ENCODE measurements at regions not wholly inside any gene's neighbourhood (a gene's known extent, or its start where the extent isn't known, plus 50 kb on each side); places are given as distances from the start of the nearest gene placed in this dataset.

DNA sequence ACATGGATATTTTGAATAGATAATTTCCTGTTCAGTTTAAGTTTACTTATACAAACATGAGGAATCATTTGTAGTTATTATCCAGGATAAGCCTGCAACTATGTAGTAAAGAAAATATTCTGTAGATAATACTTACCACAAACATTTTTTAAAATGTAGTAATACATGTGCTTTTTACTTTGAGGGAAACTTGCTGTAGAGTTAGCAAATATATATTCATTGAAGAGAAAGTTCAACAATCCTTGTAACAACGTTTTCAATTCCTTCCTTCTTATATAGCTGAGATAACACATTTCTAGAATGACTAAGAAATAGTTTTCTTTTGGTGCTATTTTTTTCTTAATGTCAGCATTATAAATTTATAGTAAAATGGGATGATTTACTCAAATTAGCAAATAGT is 664.6 kb upstream of the ADAMTS5 start (continued):
- TF ChIP-seq, protein P1, sequence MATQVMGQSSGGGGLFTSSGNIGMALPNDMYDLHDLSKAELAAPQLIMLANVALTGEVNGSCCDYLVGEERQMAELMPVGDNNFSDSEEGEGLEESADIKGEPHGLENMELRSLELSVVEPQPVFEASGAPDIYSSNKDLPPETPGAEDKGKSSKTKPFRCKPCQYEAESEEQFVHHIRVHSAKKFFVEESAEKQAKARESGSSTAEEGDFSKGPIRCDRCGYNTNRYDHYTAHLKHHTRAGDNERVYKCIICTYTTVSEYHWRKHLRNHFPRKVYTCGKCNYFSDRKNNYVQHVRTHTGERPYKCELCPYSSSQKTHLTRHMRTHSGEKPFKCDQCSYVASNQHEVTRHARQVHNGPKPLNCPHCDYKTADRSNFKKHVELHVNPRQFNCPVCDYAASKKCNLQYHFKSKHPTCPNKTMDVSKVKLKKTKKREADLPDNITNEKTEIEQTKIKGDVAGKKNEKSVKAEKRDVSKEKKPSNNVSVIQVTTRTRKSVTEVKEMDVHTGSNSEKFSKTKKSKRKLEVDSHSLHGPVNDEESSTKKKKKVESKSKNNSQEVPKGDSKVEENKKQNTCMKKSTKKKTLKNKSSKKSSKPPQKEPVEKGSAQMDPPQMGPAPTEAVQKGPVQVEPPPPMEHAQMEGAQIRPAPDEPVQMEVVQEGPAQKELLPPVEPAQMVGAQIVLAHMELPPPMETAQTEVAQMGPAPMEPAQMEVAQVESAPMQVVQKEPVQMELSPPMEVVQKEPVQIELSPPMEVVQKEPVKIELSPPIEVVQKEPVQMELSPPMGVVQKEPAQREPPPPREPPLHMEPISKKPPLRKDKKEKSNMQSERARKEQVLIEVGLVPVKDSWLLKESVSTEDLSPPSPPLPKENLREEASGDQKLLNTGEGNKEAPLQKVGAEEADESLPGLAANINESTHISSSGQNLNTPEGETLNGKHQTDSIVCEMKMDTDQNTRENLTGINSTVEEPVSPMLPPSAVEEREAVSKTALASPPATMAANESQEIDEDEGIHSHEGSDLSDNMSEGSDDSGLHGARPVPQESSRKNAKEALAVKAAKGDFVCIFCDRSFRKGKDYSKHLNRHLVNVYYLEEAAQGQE (IDR thresholded peaks at IDR 0.05; ENCODE audit: unreplicated experiment) = no peak
- TF ChIP-seq JUNB (IDR thresholded peaks at IDR 0.05; ENCODE audit: unreplicated experiment) = no peak
- TF ChIP-seq NANOG (IDR thresholded peaks at IDR 0.05; ENCODE audit: borderline replicate concordance) = no peak
- no peak for TF ChIP-seq EZH2phosphoT487 (IDR thresholded peaks at IDR 0.05; ENCODE audit: unreplicated experiment)
- no peak for TF ChIP-seq EZH2 (IDR thresholded peaks at IDR 0.05; ENCODE audit: low read depth, unreplicated experiment)
- TF ChIP-seq, protein P2, sequence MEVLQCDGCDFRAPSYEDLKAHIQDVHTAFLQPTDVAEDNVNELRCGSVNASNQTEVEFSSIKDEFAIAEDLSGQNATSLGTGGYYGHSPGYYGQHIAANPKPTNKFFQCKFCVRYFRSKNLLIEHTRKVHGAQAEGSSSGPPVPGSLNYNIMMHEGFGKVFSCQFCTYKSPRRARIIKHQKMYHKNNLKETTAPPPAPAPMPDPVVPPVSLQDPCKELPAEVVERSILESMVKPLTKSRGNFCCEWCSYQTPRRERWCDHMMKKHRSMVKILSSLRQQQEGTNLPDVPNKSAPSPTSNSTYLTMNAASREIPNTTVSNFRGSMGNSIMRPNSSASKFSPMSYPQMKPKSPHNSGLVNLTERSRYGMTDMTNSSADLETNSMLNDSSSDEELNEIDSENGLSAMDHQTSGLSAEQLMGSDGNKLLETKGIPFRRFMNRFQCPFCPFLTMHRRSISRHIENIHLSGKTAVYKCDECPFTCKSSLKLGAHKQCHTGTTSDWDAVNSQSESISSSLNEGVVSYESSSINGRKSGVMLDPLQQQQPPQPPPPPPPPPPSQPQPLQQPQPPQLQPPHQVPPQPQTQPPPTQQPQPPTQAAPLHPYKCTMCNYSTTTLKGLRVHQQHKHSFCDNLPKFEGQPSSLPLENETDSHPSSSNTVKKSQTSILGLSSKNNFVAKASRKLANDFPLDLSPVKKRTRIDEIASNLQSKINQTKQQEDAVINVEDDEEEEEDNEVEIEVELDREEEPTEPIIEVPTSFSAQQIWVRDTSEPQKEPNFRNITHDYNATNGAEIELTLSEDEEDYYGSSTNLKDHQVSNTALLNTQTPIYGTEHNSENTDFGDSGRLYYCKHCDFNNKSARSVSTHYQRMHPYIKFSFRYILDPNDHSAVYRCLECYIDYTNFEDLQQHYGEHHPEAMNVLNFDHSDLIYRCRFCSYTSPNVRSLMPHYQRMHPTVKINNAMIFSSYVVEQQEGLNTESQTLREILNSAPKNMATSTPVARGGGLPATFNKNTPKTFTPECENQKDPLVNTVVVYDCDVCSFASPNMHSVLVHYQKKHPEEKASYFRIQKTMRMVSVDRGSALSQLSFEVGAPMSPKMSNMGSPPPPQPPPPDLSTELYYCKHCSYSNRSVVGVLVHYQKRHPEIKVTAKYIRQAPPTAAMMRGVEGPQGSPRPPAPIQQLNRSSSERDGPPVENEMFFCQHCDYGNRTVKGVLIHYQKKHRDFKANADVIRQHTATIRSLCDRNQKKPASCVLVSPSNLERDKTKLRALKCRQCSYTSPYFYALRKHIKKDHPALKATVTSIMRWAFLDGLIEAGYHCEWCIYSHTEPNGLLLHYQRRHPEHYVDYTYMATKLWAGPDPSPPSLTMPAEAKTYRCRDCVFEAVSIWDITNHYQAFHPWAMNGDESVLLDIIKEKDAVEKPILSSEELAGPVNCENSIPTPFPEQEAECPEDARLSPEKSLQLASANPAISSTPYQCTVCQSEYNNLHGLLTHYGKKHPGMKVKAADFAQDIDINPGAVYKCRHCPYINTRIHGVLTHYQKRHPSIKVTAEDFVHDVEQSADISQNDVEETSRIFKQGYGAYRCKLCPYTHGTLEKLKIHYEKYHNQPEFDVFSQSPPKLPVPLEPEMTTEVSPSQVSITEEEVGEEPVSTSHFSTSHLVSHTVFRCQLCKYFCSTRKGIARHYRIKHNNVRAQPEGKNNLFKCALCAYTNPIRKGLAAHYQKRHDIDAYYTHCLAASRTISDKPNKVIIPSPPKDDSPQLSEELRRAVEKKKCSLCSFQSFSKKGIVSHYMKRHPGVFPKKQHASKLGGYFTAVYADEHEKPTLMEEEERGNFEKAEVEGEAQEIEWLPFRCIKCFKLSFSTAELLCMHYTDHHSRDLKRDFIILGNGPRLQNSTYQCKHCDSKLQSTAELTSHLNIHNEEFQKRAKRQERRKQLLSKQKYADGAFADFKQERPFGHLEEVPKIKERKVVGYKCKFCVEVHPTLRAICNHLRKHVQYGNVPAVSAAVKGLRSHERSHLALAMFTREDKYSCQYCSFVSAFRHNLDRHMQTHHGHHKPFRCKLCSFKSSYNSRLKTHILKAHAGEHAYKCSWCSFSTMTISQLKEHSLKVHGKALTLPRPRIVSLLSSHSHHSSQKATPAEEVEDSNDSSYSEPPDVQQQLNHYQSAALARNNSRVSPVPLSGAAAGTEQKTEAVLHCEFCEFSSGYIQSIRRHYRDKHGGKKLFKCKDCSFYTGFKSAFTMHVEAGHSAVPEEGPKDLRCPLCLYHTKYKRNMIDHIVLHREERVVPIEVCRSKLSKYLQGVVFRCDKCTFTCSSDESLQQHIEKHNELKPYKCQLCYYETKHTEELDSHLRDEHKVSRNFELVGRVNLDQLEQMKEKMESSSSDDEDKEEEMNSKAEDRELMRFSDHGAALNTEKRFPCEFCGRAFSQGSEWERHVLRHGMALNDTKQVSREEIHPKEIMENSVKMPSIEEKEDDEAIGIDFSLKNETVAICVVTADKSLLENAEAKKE (CRISPR knock-in tag; IDR thresholded peaks at IDR 0.05) = no peak

DNA sequence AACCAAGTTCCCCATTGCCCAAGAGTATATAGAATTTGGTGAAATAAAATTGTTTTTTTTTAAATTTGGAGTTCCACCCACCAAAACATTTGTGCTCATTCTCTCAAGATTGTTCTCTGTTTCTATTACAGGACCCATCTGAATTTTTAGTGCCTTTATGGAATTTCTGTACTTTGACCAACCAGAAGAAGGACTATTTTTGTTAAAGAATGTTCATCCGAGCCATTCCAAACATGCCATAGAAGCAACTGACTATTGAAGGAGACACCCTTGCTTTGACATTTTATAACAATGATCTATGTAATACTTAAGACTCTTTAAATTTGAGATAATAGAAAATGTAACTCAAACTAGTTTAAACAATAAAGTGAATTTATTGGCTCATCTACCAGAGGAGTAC is 655.7 kb upstream of the ADAMTS5 start:
- Histone ChIP-seq H3K36me3 (ENCODE audit: insufficient read depth) (no peaks in the 10 kb centered on the region), H3K79me2 (replicated peaks; ENCODE audit: insufficient read depth) (no peaks in the 10 kb centered on the region), H3K4me2 (no peak overlapping the region), H3K27me3 (ENCODE audit: insufficient read depth) (no peaks in the 10 kb centered on the region), H2AFZ (no peak overlapping the region), H3K27ac (ENCODE audit: low read depth) (no peak overlapping the region), H3K9me2 (ENCODE audit: insufficient read depth) (no peaks in the 10 kb centered on the region), H4K20me1 (replicated peaks; ENCODE audit: insufficient read depth) (no peaks in the 10 kb centered on the region), H3F3A (replicated peaks; ENCODE audit: low read depth) (no peaks in the 10 kb centered on the region), H3K4me3 (no peak overlapping the region), H3K4me1 (ENCODE audit: insufficient read depth) (no peaks in the 10 kb centered on the region)
- Mint-ChIP-seq H3K27ac (no peak overlapping the region), H3K36me3 (ENCODE audit: low read depth) (no peaks in the 10 kb centered on the region; the same call in 2 of the 3 replicates), H3K27me3 (ENCODE audit: insufficient read depth, low read depth, poor library complexity) (no peaks in the 10 kb centered on the region), H3K9me3 (peaks cover 7% of the 10 kb centered on the region; the same call in 2 of the 3 replicates), H3K4me1 (no peaks in the 10 kb centered on the region), H3K4me3 (no peak overlapping the region)
- no peak for DNase-seq (ENCODE audit: low spot score)
- ATAC-seq = no peak
- TF ChIP-seq NANOG (IDR thresholded peaks at IDR 0.05; ENCODE audit: borderline replicate concordance) (no peak), EZH2 (IDR thresholded peaks at IDR 0.05; ENCODE audit: low read depth, unreplicated experiment) (no peak)
- TF ChIP-seq, protein P2 (CRISPR knock-in tag; IDR thresholded peaks at IDR 0.05) = no peak

Measured in GM23338 (cell line).